LNCAP (cell line): ENCODE measurements at regions not wholly inside any gene's neighbourhood (a gene's known extent, or its start where the extent isn't known, plus 50 kb on each side); places are given as distances from the start of the nearest gene placed in this dataset.

Experiments
- CTCF ChIP-seq: fragments of 450-650 bp; IDR thresholded peaks from 2 replicates; pipeline ENCODE4 v1.5.1; 2017; ENCODE audit warnings: mild to moderate bottlenecking

- TF ChIP-seq CTCF: no peak
Measured at GRCh38 chr13:68675209-68675608, 1432.4 kb upstream of the ATXN8OS start.

GRCh38 chr13:68667863-68668262 is 1437.7 kb upstream of the PCDH9 start:
- no peak for TF ChIP-seq CTCF

GRCh38 chr13:68666774-68667397 is 1436.8 kb upstream of the PCDH9 start:
- TF ChIP-seq CTCF: no peak

- no peak for TF ChIP-seq CTCF
Measured at GRCh38 chr13:68645814-68646213, 1415.7 kb upstream of the PCDH9 start.

GRCh38 chr13:68644611-68645010 is 1414.5 kb upstream of the PCDH9 start:
- no peak for TF ChIP-seq CTCF

- no peak for TF ChIP-seq CTCF
Measured at GRCh38 chr13:68636784-68637183, 1406.6 kb upstream of the PCDH9 start.

- no peak for TF ChIP-seq CTCF
Measured at GRCh38 chr13:68628994-68629393, 1398.9 kb upstream of the PCDH9 start.

GRCh38 chr13:68627379-68627778 is 1397.2 kb upstream of the PCDH9 start:
- no peak for TF ChIP-seq CTCF
